ENCODE measurements at regions not wholly inside any gene's neighbourhood (a gene's known extent, or its start where the extent isn't known, plus 50 kb on each side); places are given as distances from the start of the nearest gene placed in this dataset.

DNA sequence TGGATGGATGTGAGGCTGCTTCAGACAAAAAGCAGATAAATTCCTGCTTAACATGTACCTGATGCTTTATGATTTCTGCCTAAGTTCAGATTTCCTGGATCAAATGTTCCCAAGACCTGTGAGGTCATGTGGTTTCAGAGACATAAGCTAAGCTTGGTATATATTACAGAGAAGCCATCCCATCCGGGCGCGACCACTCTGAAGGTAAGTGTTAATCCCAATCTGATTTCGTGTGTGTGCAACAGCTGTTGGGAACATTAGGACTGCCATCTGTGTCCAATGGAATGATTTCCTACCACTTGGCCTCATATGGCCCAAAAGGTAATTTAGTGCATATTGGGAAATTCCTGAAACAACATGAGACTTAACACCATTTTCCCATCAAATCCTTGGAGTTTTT is 199.1 kb downstream of the HS3ST3B1 start:
- no peak for DNase-seq (ENCODE audit: low read depth, low spot score)
- H3K4me3 ChIP-seq (ENCODE audit: low read length) = no peak overlapping the region

GRCh38 chr17:14498812-14499211 is 197.9 kb downstream of the HS3ST3B1 start:
- no peak overlapping the region for H3K4me3 ChIP-seq (ENCODE audit: low read length)
- DNase-seq (ENCODE audit: low read depth, low spot score) = no peak

GRCh38 chr17:14494161-14494560 is 193.3 kb downstream of the HS3ST3B1 start:
- H3K4me3 ChIP-seq (ENCODE audit: low read length) = no peak overlapping the region
- no peak for DNase-seq (ENCODE audit: low read depth, low spot score)

DNA sequence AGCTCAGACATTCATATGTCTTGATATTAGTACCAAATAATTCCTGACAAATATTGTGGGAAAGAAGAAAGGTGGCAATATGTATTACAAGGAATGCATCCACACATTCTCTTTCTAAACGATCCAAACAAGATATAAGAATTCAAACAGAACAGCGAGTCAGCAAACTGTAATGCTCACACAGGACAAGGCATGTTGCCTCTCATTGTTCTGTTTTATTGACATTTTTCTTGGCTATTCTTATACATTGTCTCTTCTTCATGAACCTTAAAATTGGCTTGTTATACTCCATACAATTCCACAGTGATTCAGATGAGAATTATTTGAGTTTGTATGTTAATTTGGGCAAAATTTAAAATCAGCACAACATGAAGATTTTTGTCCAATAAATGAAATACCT is 189.1 kb downstream of the HS3ST3B1 start:
- DNase-seq (ENCODE audit: low read depth, low spot score) = no peak
- H3K4me3 ChIP-seq (ENCODE audit: low read length) = no peak overlapping the region

GRCh38 chr17:14488958-14489550 is 188.2 kb downstream of the HS3ST3B1 start:
- H3K4me3 ChIP-seq (ENCODE audit: low read length) = no peak overlapping the region
- DNase-seq (ENCODE audit: low read depth, low spot score) = no peak

DNA sequence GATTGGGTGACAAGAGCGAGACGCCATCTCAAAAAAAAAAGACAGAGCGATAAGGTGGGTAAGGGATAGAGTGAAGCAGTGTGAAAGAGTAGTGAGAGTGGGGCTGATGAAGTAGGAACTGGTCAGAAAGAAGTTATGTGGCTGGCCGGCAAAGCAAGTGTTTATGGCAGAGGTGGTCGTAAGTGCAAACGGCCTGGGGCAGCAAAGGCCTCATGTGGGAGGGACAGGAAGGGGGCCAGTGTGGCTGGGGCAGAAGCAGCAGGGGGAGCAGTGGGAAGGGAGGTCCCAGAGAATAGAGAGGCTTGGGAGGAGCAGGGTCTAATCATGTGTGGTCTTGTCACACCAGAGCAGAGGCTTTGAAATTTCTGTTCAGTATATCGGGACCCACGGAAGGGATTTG is 186.2 kb downstream of the HS3ST3B1 start:
- no peak for DNase-seq (ENCODE audit: low read depth, low spot score)

GRCh38 chr17:14482715-14483114 is 181.8 kb downstream of the HS3ST3B1 start:
- no peak overlapping the region for H3K4me3 ChIP-seq (ENCODE audit: low read length)
- no peak for DNase-seq (ENCODE audit: low read depth, low spot score)

More for the DNA sequence above, 186.2 kb downstream of the HS3ST3B1 start:
- H3K4me3 ChIP-seq (ENCODE audit: low read length) = no peak overlapping the region

DNA sequence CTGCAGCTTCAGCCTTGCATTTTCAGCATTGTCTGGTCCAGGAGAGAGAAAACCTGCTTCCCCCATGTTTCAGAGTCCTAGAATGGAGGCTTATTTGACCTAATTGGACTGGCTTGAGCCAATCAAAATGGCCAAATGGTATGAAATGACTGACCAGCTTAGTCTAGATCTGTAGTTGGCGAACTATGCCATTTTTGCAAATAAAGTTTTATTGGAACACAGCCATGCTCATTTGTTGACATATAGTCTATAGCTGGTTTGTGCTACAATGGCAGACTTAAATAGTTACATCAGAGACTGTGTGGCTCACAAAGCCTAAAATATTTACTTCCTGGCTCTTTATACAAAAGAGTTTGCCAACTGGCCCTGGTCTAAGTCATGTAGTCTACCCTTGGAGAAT is 180.8 kb downstream of the HS3ST3B1 start:
- no peak for DNase-seq (ENCODE audit: low read depth, low spot score)
- H3K4me3 ChIP-seq (ENCODE audit: low read length) = no peak overlapping the region

- no peak overlapping the region for H3K4me3 ChIP-seq (ENCODE audit: low read length)
- DNase-seq (ENCODE audit: low read depth, low spot score) = no peak
Observed at GRCh38 chr17:14474591-14474990, 173.7 kb downstream of the HS3ST3B1 start.

DNA sequence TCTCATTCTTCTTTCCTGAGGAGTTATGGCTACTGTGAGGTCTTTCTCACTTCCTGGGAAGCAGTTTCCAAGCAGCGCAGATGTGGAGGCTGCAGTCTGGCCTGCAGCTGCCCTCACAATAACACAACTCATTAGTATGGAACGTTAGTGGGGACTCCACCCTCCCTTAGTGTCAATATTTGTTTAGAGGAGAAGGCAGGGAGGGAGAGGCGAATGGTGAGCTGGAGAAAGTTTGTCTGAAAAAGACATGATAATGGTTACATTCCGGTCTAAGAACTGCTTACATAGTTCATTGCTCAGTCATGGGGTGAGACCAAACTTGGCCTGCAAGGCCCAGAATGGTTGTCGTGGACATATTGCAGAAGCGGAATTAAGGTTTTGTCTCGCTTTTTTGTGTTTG is 170.2 kb downstream of the HS3ST3B1 start:
- no peak for DNase-seq (ENCODE audit: low read depth, low spot score)
- H3K4me3 ChIP-seq (ENCODE audit: low read length) = no peak overlapping the region

GRCh38 chr17:14470417-14470816 is 169.5 kb downstream of the HS3ST3B1 start:
- H3K4me3 ChIP-seq (ENCODE audit: low read length) = no peak overlapping the region
- DNase-seq (ENCODE audit: low read depth, low spot score) = peak; percentile 62

GRCh38 chr17:14469971-14470370 is 169.1 kb downstream of the HS3ST3B1 start:
- DNase-seq (ENCODE audit: low read depth, low spot score) = peak; percentile 59

GRCh38 chr17:14468858-14469257 is 168.0 kb downstream of the HS3ST3B1 start:
- H3K4me3 ChIP-seq (ENCODE audit: low read length) = no peak overlapping the region
- DNase-seq (ENCODE audit: low read depth, low spot score) = no peak

More at GRCh38 chr17:14469971-14470370, 169.1 kb downstream of the HS3ST3B1 start:
- no peak overlapping the region for H3K4me3 ChIP-seq (ENCODE audit: low read length)

DNA sequence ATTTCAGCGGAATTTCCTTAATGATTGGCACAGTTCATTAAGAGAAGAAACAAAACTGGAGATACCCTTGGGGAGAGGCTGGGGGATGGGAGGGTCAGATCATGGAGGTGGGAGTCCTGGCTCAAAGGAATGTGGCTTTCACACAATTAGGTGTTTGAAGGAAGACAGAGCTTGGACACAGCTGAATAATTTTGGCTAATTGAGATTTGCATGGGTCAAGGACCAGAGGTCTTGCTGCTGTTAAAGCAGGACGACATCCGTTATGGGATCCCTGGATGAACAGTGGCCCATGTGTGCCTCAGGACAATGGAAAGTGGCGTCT is 160.3 kb downstream of the HS3ST3B1 start:
- H3K4me3 ChIP-seq (ENCODE audit: low read length) = no peak overlapping the region
- no peak for DNase-seq (ENCODE audit: low read depth, low spot score)

- H3K4me3 ChIP-seq (ENCODE audit: low read length) = no peak overlapping the region
- DNase-seq (ENCODE audit: low read depth, low spot score) = peak; percentile 54
Observed at GRCh38 chr17:14460516-14461226, 159.8 kb downstream of the HS3ST3B1 start.

- DNase-seq (ENCODE audit: low read depth, low spot score) = no peak
- H3K4me3 ChIP-seq (ENCODE audit: low read length) = no peak overlapping the region
Observed at GRCh38 chr17:14459955-14460354, 159.1 kb downstream of the HS3ST3B1 start.

DNA sequence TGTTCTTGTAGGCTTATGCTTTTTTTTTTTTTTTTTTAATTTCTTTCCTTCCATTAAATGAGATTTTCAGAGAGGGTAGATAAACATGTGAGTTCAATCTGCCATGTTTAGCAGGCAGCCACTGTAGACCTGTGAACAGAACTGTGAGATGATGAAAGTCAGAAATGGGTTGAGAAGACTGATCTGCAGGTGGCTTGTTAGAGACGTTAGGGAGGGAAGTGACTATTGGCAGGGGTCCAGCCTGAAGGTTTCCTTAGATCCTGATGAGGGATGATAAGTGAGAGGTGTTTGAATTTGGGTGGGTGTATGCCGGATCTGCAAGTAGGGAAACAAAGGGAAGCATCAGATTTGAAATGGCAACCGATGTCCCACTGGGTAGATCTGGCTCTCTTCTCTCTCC is 157.8 kb downstream of the HS3ST3B1 start:
- peak; percentile 98 for DNase-seq (ENCODE audit: low read depth, low spot score)
- no peak overlapping the region for H3K4me3 ChIP-seq (ENCODE audit: low read length)

DNA sequence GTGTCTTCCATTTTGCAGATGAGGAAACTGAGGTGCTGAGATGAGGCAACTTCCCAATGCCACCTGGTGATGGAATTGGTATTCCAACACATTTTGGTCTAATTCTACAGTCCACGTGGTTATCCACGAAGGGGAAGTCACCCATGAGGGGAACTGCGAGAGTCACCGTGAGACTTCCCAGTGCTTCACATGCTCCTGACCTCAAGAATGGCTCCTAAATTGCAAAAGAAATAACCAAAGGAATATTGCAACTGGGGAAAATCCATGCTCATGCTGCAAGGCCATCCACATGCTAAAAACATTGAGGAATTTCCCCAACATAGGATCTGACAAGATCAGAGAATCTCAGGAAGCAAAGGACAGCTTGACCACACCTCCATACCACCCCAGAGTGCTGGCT is 153.9 kb downstream of the HS3ST3B1 start:
- H3K4me3 ChIP-seq (ENCODE audit: low read length) = no peak overlapping the region
- DNase-seq (ENCODE audit: low read depth, low spot score) = no peak

- no peak for DNase-seq (ENCODE audit: low read depth, low spot score)
Observed at GRCh38 chr17:14452856-14453255, 152.0 kb downstream of the HS3ST3B1 start.

DNA sequence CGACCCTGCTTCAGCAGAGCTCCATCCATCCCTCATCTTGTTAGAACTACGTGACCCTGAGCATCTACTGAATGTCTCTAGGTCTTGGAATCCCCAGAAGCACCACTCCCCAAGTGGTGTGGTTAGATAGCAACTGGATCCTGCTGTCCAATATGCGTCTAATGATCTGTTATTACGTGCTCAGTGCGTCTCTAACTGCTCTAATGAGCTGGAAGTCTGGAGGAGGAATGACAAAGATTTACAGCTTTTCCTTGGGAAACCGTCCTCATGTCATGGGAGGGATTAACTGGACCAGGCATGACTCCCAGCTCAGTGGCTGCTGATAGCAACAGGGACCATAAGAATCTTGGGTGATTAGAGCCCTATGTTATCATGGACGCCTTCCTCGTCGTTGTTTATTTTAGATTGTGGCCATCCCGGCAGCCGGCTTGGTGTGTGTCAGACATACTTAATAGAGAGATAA is 150.9 kb downstream of the HS3ST3B1 start:
- no peak for DNase-seq (ENCODE audit: low read depth, low spot score)
- H3K4me3 ChIP-seq (ENCODE audit: low read length) = no peak overlapping the region

More at GRCh38 chr17:14452856-14453255, 152.0 kb downstream of the HS3ST3B1 start:
- no peak overlapping the region for H3K4me3 ChIP-seq (ENCODE audit: low read length)

DNA sequence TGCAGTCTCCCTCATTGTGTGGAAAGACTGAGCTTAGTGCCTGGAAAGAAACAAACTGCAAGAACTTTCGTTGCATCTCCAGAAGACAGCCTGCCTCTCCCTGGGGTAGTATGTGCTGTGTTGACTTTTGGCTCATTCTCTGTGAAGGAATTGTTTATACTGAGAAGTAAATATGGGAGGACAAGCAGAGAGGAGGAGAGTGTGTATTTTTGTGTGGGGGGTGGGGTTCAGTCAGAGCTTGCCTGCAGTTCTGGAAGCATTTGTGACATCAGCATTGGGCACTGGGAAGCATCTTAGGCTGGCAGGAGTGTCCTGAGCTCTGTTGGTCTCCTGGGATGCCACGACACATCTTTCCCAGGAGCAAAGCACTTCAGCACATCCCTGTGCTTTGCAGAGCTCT is 147.9 kb downstream of the HS3ST3B1 start:
- no peak for DNase-seq (ENCODE audit: low read depth, low spot score)
- H3K4me3 ChIP-seq (ENCODE audit: low read length) = no peak overlapping the region
